GM12892 (cell line): ENCODE measurements at regions not wholly inside any gene's neighbourhood (a gene's known extent, or its start where the extent isn't known, plus 50 kb on each side); places are given as distances from the start of the nearest gene placed in this dataset.

ENCODE experiments used
- POLR2A ChIP-seq: IDR thresholded peaks from 2 replicates; pipeline ENCODE4 v1.6.1; 2011; ENCODE audit warnings: low read depth, low read length, control low read depth
- POLR2AphosphoS5 ChIP-seq: IDR thresholded peaks from 2 replicates; pipeline ENCODE4 v1.6.1; 2011; ENCODE audit warnings: low read depth, low read length, control low read depth

DNA sequence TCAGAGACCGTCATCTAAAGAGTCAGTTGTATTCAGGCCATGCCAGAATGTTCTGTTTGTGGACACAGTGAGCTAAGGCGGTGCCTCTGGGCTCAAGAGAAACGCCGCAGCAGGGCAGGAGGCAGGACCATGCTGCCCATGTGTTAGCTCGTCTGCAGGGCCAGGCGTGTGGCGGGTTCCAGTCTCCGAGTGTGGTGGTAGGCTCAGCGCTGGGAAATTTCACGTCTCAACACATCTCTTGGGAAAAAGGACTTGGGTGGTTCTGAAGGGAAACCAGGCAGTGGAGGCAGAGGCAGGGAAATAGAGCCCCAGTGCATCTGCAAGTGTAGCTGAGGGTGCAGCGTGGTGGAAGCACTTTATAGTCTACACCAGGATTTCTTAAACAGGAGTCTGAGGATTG is 56.9 kb upstream of the TAGAP start:
- TF ChIP-seq POLR2AphosphoS5 (no peak), POLR2A (no peak)
